GM18907 (cell line): ENCODE measurements at regions not wholly inside any gene's neighbourhood (a gene's known extent, or its start where the extent isn't known, plus 50 kb on each side); places are given as distances from the start of the nearest gene placed in this dataset.

ENCODE experiments used
- ATAC-seq: cut with Tn5 transposase; IDR thresholded peaks from one replicate; pipeline ENCODE4 v1.9.1; 2021; ENCODE audit warnings: mild to moderate bottlenecking, moderate library complexity; ENCODE audit not compliant: unreplicated experiment

- ATAC-seq: no peak
These were observed 386.9 kb downstream of the ETS1 start for GRCh38 chr11:128200467-128200866.

- ATAC-seq: no peak
These were observed 389.1 kb downstream of the ETS1 start for GRCh38 chr11:128198216-128198772.

GRCh38 chr11:128196235-128196634 lies 391.1 kb downstream of the ETS1 start:
- ATAC-seq: no peak

- ATAC-seq: no peak
These were observed 391.6 kb downstream of the ETS1 start for GRCh38 chr11:128195756-128196155.

- ATAC-seq: no peak
These were observed 392.2 kb downstream of the ETS1 start for GRCh38 chr11:128195057-128195751.

- no peak for ATAC-seq
These were observed 393.1 kb downstream of the ETS1 start for GRCh38 chr11:128194216-128194615.

- no peak for ATAC-seq
These were observed 393.7 kb downstream of the ETS1 start for GRCh38 chr11:128193615-128194014.

GRCh38 chr11:128190312-128190711 lies 397.0 kb downstream of the ETS1 start:
- ATAC-seq: no peak

- ATAC-seq: no peak
These were observed 397.5 kb downstream of the ETS1 start for GRCh38 chr11:128189823-128190222.

- ATAC-seq: no peak
These were observed 398.9 kb downstream of the ETS1 start for GRCh38 chr11:128188346-128189004.

- no peak for ATAC-seq
These were observed 399.5 kb downstream of the ETS1 start for GRCh38 chr11:128187835-128188234.

GRCh38 chr11:128187377-128187776 lies 400.0 kb downstream of the ETS1 start:
- no peak for ATAC-seq

GRCh38 chr11:128184981-128185380 lies 402.4 kb downstream of the ETS1 start:
- no peak for ATAC-seq

GRCh38 chr11:128182844-128183243 lies 404.5 kb downstream of the ETS1 start:
- no peak for ATAC-seq

GRCh38 chr11:128181984-128182383 lies 405.4 kb downstream of the ETS1 start:
- no peak for ATAC-seq

GRCh38 chr11:128181088-128181480 lies 406.3 kb downstream of the ETS1 start:
- no peak for ATAC-seq

- ATAC-seq: no peak
These were observed 406.8 kb downstream of the ETS1 start for GRCh38 chr11:128180441-128181087.

- no peak for ATAC-seq
These were observed 407.8 kb downstream of the ETS1 start for GRCh38 chr11:128179512-128179911.

GRCh38 chr11:128179039-128179438 lies 408.3 kb downstream of the ETS1 start:
- ATAC-seq: no peak

GRCh38 chr11:128174465-128175291 lies 412.7 kb downstream of the ETS1 start:
- no peak for ATAC-seq
